ENCODE measurements at regions not wholly inside any gene's neighbourhood (a gene's known extent, or its start where the extent isn't known, plus 50 kb on each side); places are given as distances from the start of the nearest gene placed in this dataset.

- DNase-seq = peak; percentile 29
These were observed 203.0 kb upstream of the PCSK2 start for GRCh38 chr20:17023806-17024205.

GRCh38 chr20:17024513-17025119 lies 202.2 kb upstream of the PCSK2 start:
- DNase-seq = no peak

DNA sequence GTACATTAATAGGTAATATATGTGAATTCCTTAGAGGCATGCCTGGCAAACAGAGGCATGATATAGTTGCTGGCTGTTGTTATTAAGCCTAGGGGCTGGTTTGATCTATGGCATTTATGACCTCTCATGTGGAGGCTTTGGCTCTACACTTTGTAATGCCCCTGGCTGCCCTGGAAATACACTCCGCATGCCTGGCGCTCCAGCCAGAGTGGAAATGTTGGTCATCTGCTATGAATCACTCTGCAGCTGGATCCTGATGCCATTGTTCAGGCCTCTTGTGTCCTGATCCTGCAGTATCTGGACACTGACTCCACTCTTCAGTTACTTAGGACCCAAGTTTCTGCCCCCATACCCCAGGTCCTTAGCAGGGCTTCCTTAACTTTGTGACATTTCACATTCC lies 200.5 kb upstream of the PCSK2 start:
- DNase-seq = no peak

DNA sequence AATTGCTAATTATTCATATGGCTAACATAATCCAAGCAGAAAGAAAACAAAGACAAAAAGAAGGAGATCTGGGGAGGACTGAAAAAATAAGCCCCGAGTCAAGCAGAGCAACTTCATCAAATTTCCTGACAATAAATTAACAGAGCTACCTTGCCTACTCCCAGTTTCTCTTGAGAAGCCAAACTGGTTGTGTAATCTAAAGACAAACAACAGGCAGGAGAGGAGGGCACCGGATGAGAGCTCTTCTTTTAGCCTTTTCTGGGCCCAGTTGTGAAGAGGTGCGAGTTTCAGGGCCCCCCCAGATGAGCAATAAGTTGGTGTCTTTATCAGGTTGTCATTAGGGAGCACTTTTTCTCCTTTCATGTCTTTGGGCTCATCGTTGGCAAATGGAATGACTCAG lies 197.1 kb upstream of the PCSK2 start:
- no peak for DNase-seq

- peak; percentile 28 for DNase-seq
These were observed 190.3 kb upstream of the PCSK2 start for GRCh38 chr20:17036541-17036940.

- no peak for DNase-seq
These were observed 184.7 kb upstream of the PCSK2 start for GRCh38 chr20:17042122-17042521.

DNA sequence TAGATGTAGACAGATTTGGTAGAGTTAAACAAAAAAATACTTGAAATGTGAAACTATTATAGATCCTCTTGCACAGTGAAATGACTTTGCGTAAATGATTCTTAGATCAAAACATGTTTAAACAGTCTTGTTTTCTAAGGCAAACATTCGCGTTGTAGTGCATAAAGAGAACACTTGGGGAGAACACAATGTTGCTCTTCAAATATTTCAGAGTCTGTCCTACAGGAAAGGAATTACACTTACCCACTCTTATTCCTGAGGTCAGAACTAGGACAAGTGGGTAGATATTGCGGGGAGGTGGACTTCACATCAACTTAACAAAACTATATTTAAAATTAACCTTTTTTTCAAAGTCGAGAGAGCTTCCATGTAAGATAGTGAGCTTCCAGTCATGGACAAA lies 183.5 kb upstream of the PCSK2 start:
- no peak for DNase-seq

- no peak for DNase-seq
These were observed 181.9 kb upstream of the PCSK2 start for GRCh38 chr20:17044891-17045290.

DNA sequence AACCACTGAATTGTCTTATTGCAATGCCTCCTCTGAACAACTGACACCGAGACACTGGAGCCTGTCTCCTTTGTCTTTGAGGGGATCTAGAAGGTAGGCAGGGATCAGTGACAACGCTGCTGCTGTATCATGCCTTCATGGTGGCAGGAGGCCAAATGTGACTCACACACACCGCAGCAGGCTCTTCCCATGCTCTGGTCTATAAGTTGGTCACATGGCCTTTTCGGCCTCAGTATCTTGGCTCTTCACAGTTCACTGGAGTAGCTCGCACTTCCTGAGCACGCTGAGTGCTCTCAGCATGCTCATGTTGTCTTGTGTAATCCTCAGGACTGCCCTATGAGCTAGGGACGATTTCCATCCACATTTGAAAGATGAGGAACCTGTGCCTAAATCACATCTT lies 167.4 kb upstream of the PCSK2 start:
- no peak for DNase-seq

GRCh38 chr20:17061715-17062114 lies 165.1 kb upstream of the PCSK2 start:
- no peak for DNase-seq

- DNase-seq = no peak
These were observed 164.1 kb upstream of the PCSK2 start for GRCh38 chr20:17062712-17063111.

DNA sequence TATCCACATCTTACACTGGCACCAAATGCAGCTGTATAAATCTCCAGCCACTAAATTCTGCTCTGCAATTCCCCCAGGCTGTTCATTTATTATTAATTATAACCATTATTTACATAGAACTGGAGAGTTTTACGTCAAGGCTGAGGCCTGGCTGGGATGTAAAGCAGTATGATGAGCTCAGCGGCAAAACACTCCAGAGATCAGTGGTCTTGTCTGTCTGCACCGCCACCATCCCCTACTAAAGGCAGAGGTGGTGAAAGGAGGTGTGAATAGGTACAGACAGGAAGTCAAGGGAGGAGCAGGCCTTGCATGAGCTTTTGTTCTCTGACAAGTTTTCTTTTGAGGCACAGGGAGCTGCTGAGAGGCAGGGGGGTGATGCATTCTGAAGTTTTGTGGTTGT lies 159.9 kb upstream of the PCSK2 start:
- no peak for DNase-seq

- DNase-seq = no peak
These were observed 158.6 kb upstream of the PCSK2 start for GRCh38 chr20:17068084-17068711.

GRCh38 chr20:17077030-17077429 lies 149.8 kb upstream of the PCSK2 start:
- no peak for DNase-seq

DNA sequence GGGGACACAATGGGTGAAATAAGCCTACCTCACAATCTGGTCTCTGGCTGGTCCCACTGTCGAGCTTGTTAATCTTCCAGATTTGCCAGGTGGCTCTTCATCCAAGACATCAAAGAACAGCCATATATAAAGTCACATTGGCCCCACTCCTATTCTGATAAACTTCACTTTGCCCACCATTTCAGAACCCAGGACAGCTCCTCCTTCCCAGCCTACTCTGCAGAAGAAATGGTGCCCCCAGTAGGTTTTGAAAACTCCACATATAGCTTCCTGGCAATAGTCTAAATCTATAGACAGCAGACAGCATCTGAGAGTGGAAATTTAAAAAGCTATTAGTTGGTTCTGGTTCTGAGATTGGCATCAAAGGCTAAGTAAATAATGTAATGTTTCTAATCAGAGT lies 143.1 kb upstream of the PCSK2 start:
- no peak for DNase-seq

DNA sequence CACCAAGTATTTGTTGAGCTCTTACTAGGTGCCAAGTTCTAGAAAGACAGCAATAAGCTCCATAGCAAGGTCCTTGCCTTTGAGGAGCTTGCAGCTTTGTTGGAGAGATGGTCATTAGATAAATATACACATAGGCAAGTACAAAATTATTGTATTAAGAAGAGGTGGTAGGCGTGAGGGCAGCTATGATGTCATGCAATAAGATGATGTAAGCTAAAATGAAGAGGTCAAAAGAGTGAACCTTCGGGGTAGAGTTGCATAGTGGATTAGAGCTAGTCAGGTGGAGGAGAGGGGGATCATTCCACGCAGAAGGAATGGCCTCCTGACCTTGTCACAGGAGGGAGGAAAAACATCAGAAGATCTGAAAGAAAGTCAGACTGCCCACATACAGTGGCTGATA lies 141.9 kb upstream of the PCSK2 start:
- DNase-seq = no peak

- no peak for DNase-seq
These were observed 133.1 kb upstream of the PCSK2 start for GRCh38 chr20:17093782-17094181.

DNA sequence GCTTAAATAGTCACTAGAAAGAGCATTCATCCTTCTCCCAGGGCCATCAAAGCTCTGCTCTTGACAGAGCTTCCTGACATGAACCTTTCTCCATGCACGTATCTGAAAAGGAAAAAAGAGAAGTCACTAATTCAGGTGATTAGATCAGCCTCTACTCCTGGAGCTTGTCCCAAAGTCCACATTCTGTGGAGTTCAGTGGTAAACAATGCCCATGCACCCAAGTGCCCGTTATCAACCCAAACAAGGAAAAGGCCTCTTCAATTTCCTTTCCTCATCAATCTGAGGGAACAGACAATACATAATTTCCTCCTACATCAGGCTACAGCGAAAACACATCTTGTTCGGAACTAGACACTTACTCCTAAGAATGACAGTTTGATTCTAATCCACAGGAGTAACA lies 129.2 kb upstream of the PCSK2 start:
- no peak for DNase-seq

- DNase-seq = no peak
These were observed 126.3 kb upstream of the PCSK2 start for GRCh38 chr20:17100506-17100905.

GRCh38 chr20:17107127-17107526 lies 119.7 kb upstream of the PCSK2 start:
- DNase-seq = no peak

- DNase-seq = no peak
These were observed 117.9 kb upstream of the PCSK2 start for GRCh38 chr20:17108896-17109295.

DNA sequence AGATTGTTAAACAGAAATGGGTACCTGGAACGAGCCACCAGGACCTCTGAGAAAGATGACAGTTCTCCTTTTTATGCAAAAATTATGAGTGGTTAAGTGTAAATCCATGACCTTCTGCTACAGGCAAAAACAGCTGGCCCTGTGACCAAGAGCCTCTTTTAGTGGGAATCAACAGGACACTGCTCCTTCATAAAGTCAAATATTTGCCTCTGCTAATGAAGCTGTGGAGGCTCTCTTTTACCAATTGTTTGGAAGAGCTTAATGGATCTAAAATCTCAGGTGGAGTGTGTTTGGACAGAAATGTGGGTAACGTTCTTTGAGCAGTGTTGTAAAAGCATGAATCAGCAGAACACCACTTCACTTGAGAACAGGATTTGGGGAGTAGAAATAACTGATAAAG lies 117.5 kb upstream of the PCSK2 start:
- DNase-seq = no peak

GRCh38 chr20:17128206-17128605 lies 98.6 kb upstream of the PCSK2 start:
- no peak for DNase-seq

DNA sequence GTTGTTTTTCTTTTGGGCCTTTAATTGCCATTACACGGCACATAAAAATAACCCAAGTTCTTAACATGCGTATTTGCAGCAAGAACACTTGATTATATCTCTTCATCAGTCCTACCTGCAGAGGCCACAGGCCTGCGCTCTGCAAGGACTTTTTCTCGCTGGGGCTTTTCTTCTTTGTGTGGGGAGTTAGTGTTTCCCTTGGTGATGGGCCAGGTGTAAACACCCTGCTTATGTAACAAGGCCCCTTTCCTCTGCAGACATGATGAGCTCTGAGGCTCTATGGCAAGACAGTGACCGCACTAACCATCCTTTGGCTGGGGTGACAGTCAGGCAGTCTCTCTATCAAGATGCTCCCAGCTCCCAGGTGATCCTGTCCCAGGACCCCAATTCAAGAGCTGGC lies 97.8 kb upstream of the PCSK2 start:
- no peak for DNase-seq

GRCh38 chr20:17137692-17138091 lies 89.1 kb upstream of the PCSK2 start:
- no peak for DNase-seq
